ENCODE measurements at regions not wholly inside any gene's neighbourhood (a gene's known extent, or its start where the extent isn't known, plus 50 kb on each side); places are given as distances from the start of the nearest gene placed in this dataset.

DNA sequence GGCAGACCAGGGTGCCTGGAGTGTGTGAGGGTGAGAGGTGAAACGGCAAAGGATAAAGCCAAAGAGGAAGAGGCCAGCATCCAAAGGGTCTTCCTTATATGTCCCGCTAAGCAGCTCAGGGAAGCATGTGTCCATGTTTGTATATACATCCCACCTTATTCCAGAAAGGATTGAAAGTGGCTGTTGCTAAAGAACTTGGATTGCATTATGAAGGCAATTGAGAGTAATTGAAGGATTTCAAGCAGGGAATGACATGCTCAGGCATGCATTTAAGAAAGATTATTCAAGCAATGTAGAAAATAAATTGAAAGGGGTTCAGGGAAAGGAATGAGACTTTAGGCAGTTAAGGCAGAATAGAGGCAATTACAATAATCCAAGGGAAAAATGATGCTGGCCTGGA lies 237.6 kb upstream of the SOX9 start:
- no peak for DNase-seq (ENCODE audit: low read depth, low spot score)

- DNase-seq (ENCODE audit: low read depth, low spot score), result no peak
Observed at GRCh38 chr17:71883845-71884244, 237.0 kb upstream of the SOX9 start.

DNA sequence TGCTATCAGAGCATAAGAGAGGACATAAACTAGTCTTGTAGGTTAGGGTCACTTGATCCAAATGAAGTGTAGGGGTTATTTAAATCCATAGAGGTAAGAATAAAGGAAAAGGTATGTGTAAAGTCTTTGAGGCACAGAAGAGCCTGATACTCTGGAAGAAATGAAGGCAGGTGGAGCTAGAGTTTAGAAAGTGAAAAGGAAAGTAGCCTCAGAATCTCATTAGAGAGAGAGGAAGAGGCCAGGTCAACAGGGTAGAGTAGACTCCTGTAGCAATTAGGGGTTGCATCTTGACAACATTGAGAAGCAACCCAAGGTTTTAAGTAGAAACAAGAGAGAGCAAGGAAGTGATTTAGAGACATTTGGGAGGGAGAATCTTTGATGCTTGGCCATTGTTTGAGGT lies 235.2 kb upstream of the SOX9 start:
- DNase-seq (ENCODE audit: low read depth, low spot score), result no peak

GRCh38 chr17:71899317-71899716 lies 221.5 kb upstream of the SOX9 start:
- DNase-seq (ENCODE audit: low read depth, low spot score), result no peak

- DNase-seq (ENCODE audit: low read depth, low spot score), result peak; percentile 12
Observed at GRCh38 chr17:71900621-71901229, 220.1 kb upstream of the SOX9 start.

GRCh38 chr17:71902894-71903506 lies 217.8 kb upstream of the SOX9 start:
- DNase-seq (ENCODE audit: low read depth, low spot score), result no peak

DNA sequence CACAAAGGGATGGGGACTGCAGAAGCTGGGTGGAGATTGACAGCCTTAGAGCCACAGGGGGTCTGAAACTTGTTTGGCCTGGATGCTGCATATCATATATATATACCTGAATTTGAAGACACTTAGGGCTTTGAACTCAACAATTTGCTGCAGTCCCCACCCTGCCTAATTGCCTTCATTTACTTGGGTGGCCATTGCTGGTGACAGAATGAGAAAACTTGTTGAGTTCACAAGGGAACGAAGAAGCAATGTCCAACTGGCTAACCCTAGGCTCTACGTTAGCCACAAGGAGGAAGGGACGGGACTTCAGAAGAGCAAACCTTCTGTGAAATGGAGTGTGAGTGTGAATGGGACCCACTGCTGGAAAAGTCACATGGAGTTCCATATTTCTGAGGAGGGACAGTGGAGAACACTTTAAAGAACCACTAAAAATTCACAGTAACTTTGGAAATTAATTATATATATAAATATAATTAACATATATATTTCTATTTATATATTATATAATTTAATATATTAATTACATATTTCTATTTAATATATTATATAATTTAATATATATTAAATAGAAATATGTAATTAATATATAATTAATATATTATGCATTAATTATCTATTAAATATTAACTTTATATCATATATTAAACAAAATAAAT lies 215.3 kb upstream of the SOX9 start:
- DNase-seq (ENCODE audit: low read depth, low spot score), result no peak

DNA sequence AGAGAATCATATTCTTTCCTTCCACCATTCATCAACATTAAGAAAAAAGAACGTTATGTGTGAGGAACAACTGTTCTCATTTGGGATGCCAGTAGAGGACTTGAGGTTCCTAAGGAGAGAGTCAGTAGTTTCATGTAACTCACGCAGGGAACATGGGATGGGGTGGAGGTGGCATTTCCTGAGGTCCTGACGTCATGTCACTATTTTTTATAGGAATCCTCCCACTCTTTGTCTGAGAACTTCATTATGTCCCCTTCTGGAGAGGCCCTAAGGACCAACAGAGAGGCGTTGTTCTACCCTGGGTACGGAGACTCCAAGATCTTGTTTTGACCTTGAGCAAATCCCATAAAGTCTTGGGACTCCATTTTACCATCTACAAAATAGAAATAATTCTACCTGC lies 211.7 kb upstream of the SOX9 start:
- no peak for DNase-seq (ENCODE audit: low read depth, low spot score)

DNA sequence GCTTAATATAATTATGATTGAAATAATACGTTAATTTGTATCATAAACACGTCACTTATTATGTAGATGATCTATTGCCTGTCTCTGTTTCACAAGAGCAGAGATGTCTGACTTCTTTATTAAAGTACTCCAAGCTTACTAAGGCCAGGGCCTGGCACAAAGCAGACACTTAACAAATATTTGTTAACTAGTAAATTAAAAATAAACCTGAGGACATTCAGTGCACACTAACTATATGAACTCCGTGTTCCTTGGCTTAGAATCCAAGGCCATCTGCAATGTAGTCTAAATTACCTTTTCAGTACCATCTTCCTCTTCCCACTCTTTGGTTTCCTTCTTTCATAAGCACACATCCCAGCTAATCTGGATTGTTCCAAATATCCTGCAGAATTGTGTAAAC lies 210.8 kb upstream of the SOX9 start:
- DNase-seq (ENCODE audit: low read depth, low spot score), result no peak

- no peak for DNase-seq (ENCODE audit: low read depth, low spot score)
Observed at GRCh38 chr17:71914042-71914441, 206.8 kb upstream of the SOX9 start.

DNA sequence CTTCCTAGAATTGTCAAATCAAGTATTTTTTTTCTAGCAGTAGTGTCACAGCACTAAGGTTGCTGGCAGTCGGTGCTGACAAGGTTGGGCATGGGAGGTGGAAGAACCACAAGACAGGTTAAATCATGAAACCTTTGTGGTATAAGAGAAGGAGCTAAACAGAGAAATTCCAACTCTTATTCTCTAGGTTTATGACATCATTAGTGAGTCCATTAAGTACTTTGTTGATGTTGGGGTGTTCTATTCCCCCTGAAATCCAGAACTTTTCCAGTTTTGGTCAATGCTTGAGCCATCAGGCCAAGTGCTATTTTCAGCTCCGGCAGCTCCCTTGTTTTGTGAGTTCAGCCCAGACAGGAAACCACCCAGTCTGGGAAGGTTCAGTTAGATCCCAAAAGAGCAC lies 206.0 kb upstream of the SOX9 start:
- DNase-seq (ENCODE audit: low read depth, low spot score), result no peak

- no peak for DNase-seq (ENCODE audit: low read depth, low spot score)
Observed at GRCh38 chr17:71917715-71918114, 203.1 kb upstream of the SOX9 start.

- no peak for DNase-seq (ENCODE audit: low read depth, low spot score)
Observed at GRCh38 chr17:71919186-71919585, 201.6 kb upstream of the SOX9 start.

DNA sequence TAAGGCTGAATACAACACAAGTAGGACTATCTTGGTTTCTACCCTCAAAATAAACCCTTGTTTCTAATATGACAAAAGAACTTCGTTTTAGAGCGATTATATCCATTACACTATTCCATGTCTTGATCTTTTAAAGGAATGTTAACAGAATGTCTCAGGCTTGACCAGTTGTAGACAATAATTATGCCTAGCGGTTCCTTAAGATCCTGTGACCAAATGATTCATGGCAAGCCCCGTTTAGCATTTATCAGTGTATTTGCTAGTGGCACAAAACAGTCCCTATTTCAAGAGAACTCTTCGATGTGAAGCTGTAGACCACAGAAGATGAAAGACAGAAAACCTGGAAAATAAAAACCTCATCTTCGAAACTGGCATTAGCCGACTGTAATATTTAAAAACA lies 200.9 kb upstream of the SOX9 start:
- DNase-seq (ENCODE audit: low read depth, low spot score), result no peak

DNA sequence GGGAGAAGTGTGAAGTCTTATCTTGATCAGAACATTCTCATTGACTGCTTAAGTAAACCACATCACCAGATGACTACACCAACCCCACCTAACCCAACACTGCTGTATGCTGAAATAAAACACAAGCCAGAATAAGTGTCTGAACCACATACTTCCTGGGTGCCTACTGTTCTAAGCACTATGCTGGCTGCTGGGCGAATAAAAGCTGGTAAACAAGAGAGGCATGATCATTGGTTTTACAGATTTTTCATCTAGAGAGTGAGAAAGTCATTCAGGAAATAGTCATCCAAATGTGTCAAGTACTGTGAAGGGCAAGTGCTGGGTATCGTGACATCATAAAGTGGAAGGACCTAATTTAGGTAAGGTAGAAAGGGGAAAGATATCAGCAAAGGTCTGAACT lies 199.0 kb upstream of the SOX9 start:
- DNase-seq (ENCODE audit: low read depth, low spot score), result no peak

DNA sequence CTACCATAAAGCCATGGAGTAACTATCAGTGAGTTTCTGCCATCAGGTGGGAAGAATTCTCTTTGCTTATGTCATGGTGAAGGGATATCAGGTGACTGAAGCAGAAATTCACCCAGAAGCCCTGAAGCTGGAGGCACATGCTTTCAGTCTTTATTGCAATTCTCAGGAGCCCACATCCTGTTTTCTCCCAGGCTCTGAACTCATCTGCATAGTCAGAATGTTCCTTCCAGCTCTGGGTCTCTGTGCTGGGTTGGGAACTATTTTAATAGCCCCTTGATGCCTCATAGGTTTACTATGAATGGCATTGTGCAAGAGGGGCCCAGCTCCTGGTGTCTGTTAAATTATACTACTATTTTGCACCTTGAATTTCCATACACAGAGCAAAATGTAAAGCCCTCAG lies 198.4 kb upstream of the SOX9 start:
- peak; percentile 54 for DNase-seq (ENCODE audit: low read depth, low spot score)

GRCh38 chr17:71926746-71927398 lies 193.9 kb upstream of the SOX9 start:
- DNase-seq (ENCODE audit: low read depth, low spot score), result no peak

DNA sequence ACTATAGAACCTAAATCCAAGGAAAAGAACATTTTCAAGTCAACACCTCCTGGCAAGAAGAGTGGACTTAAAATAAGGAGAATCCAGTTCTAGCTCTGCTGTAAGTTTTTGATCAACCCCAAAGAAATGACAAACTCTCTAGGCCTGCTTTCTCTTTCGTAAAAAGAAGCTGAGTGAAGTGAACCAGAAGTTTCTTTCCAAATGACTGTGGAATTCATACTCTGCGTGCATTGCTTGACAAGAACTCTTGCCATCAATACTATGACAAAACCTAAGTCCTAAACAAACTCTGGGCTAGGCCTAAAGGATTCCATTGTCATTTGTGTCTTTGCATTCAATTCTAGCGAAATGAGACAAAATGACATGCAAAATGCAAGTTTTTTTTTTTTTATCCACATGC lies 187.5 kb upstream of the SOX9 start:
- DNase-seq (ENCODE audit: low read depth, low spot score), result no peak

GRCh38 chr17:71934520-71934919 lies 186.3 kb upstream of the SOX9 start:
- DNase-seq (ENCODE audit: low read depth, low spot score), result no peak

DNA sequence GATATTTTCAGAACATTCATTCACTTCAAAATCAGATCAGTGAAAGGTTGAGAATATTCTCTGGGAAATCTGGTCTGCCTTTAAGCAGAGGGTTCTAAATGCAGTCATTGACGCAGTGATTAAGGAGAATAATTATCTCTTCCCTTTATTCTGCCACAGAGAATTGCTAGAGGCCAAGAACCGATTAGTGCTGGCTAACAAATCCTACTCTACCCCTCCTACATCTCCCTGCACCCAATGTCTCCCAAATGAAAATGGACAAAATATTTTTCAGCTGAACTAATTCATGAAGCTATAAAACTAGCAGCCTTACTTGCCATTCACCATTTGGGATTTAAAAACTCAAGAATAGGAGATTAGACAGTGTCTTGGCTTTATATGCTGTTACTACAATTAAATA lies 185.5 kb upstream of the SOX9 start:
- no peak for DNase-seq (ENCODE audit: low read depth, low spot score)

DNA sequence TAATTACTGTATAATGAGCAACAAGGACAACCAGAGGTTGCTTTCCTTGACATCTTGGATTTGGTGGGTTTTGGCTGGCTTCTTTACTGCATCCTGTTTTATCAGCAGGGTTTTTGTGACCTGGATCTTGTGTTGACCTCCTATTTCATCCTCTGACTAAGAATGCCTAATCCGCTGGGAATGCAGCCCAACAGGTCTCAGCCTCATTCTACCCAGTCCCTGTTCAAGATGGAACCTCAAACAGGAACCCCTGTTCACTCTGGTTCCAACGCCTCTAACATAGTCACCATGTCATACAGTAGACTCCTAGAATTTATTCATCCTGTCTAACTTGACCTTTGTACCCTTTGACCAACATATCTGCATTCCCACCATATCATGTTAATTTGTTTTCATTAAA lies 183.8 kb upstream of the SOX9 start:
- peak; percentile 35 for DNase-seq (ENCODE audit: low read depth, low spot score)

DNA sequence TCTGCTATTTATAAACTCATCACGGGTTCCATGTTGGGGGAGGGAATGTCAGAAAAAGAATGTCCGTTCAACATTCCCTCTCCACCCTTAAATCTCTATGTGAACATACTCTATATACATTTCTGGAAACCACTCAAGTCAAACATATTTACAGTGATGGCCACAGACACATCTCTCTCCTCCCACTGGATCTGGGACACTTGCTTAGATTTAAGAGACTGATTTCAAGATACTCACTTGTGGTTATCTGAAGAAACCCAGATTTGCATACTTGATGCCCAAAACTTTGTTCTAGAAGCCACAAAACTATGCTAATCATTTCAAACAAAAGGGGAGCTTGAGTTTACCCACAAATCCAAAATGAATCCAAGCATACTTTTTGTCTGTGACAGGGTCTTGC lies 182.9 kb upstream of the SOX9 start:
- no peak for DNase-seq (ENCODE audit: low read depth, low spot score)
